HAP-1 (cell line): ENCODE measurements at regions not wholly inside any gene's neighbourhood (a gene's known extent, or its start where the extent isn't known, plus 50 kb on each side); places are given as distances from the start of the nearest gene placed in this dataset.

Experiments
- DNase-seq, 2 experiments: peaks; one replicate each; pipeline ENCODE4 v3.0.0-alpha.2; 2016 to 2020; ENCODE audit warnings: low spot score in 2 of 2
- H3K27me3 ChIP-seq: fragments of 250-450 bp; sonication (Bioruptor Pico); 2 replicates; pipeline ENCODE4 v1.5.1; 2020; ENCODE audit warnings: low read depth, mild to moderate bottlenecking, moderate library complexity
- H3K36me3 ChIP-seq: fragments of 250-450 bp; sonication (Bioruptor Pico); replicated peaks from 2 replicates; pipeline ENCODE4 v1.5.1; 2020; ENCODE audit warnings: mild to moderate bottlenecking
- H3K4me1 ChIP-seq: fragments of 250-450 bp; sonication (Bioruptor Pico); 2 replicates; pipeline ENCODE4 v1.5.1; 2020; ENCODE audit warnings: mild to moderate bottlenecking
- H3K4me3 ChIP-seq: fragments of 250-450 bp; sonication (Bioruptor Pico); 2 replicates; pipeline ENCODE4 v1.5.1; 2020; ENCODE audit warnings: mild to moderate bottlenecking, moderate library complexity
- H3K9me3 ChIP-seq: fragments of 250-450 bp; sonication (Bioruptor Pico); 2 replicates; pipeline ENCODE4 v1.5.1; 2020; ENCODE audit warnings: mild to moderate bottlenecking, moderate library complexity
- in situ Hi-C: fragments of 300-500 bp; cut with MboI; formaldehyde crosslinking; loops from 3 replicates; pipeline ENCODE4 v1.14.3; 2020; ENCODE audit warnings: low sequenced_read_pairs, inconsistent platforms, mixed read lengths

- Histone ChIP-seq H3K9me3 (no peaks in the 10 kb centered on the region), H3K36me3 (no peaks in the 10 kb centered on the region), H3K4me1 (peaks cover 14% of the 10 kb centered on the region), H3K4me3 (no peak overlapping the region), H3K27me3 (no peaks in the 10 kb centered on the region; the same call in 1 of the 2 replicates)
- in situ Hi-C loops, result no loop called here
- DNase-seq, result no peak
Observed at GRCh38 chr13:97161582-97162231, 60.4 kb upstream of the MBNL2 start.

GRCh38 chr13:97165502-97166425 is 56.4 kb upstream of the MBNL2 start:
- in situ Hi-C loops, result no loop called here
- Histone ChIP-seq H3K4me1 (peaks cover 7% of the 10 kb centered on the region), H3K27me3 (peaks cover 2% of the 10 kb centered on the region; the same call in 1 of the 2 replicates), H3K9me3 (no peaks in the 10 kb centered on the region), H3K4me3 (no peak overlapping the region), H3K36me3 (no peaks in the 10 kb centered on the region)
- DNase-seq, result no peak

GRCh38 chr13:97171136-97171535 is 51.0 kb upstream of the MBNL2 start:
- H3K9me3 ChIP-seq, result no peaks in the 10 kb centered on the region
- in situ Hi-C loops, result no loop called here
- no peak overlapping the region for H3K4me3 ChIP-seq
- peaks cover 15% of the 10 kb centered on the region; the same call in 1 of the 2 replicates for H3K27me3 ChIP-seq
- no peaks in the 10 kb centered on the region for H3K4me1 ChIP-seq
- no peaks in the 10 kb centered on the region for H3K36me3 ChIP-seq
- DNase-seq, result no peak
